NCI-H2227 (cell line): ENCODE measurements at regions not wholly inside any gene's neighbourhood (a gene's known extent, or its start where the extent isn't known, plus 50 kb on each side); places are given as distances from the start of the nearest gene placed in this dataset.

Source experiments
- DNase-seq: peaks from one replicate; lab custom pipeline; 2025; ENCODE audit not compliant: unreplicated experiment; lab: John Stamatoyannopoulos, UW

DNA sequence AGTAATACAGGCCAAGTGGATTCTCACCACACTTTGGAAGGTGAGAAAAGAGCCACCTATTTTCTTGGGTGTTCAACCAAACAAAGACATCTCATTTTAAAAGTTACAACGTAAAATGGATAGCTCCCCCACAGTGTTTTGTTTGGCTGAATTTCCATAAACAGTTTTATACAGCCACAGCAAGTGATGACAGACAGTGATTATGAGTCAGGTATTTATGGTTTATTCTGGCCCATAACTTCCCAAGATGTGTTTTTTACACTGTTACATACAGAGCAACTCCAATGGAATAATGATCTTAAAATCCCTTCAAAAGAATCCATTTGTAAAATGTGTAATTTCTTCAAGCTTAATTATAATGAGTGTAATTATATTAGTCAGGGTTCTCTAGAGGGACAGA lies 421.3 kb downstream of the TLE1 start:
- no peak for DNase-seq

DNA sequence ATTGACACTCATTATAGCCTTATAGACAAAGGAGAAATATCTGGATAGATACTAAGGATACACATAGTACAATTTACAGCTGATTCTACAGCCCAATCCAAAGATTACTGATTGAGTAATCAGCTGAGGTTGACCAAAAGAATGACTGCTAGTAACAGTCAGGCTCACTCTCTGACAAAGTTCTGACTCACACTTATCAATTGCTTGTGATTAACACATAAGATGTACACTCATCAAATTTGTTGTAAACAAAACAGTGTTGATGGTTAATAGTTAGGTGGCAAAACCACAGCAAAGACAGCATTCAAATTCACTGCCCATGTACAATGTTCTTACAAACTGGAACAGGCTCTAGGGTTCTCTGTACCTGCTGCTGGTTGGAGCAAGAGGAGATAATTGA lies 422.7 kb downstream of the TLE1 start:
- DNase-seq = no peak

DNA sequence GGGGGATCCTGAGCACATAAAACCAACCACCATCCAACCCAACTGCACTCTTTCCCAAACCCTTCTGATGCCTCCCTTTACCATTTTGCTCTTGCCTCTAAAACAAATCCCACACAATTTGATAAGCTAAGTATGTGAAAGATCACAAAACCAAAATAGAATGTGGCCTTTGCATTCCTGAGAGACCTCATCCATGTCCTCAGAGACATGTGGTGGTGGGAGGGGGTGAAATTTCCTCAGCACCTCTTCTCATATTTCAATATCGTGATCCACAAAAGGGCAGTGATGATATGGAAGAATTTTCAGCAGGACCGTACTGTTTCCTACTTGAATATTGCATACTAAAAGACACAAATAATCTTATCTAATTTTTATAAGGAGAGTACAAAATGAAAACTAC lies 423.3 kb downstream of the TLE1 start:
- DNase-seq = no peak

DNA sequence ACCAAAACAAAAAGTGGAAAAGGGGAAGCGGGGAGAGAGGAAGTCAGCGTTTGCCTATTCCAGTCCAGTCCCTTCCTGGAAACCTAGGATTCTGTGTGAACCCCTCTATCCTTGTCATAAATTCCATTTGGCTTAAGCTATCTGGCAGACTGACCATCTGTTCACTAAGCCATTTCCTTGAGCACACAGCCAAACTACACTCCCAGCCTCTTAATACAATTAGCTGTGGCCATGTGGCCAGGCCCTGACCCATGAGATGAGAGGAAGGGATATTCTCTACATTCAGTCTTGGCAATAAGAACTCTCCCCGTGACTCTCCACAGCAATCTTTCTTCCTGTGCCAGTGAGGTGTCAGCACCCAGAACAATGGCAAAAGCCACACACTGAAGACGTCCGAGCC lies 424.8 kb downstream of the TLE1 start:
- no peak for DNase-seq

DNA sequence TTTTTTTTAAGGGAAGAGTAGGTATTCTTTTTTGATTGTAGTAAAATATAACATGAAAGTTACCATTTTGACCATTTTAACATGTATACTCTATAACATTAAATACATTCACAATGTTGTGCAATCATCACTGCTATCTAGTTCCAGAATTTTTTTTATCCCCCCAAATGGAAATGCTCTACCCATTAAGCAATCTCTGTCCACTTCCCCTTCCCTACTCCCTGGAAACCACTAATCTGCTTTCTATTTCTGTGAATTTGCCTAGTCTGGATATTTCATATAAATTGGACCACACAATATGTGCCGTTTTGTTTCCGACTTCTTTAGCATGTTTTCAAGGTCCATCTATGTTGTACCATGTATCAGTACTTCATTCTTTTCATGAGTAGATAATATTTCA lies 429.5 kb downstream of the TLE1 start:
- no peak for DNase-seq

DNA sequence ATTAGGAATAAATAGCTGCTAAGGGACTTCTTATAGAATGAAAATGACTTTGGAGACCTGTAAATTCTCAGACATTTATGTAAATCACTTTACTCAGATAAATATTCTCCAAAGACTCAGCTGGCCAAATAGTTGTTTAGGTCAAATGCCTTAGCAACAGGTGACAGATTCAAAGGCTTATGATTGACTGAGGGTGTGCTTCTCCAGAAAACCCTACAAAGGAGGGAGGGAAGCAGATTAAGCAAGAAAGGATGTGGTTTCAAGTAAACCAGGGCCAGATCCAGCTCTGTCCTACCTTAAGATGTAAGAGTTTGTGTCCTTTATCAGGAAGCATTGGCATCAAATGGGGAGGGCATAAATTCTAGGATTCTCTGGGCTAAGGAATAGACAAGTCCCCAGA lies 433.0 kb downstream of the TLE1 start:
- DNase-seq = no peak

DNA sequence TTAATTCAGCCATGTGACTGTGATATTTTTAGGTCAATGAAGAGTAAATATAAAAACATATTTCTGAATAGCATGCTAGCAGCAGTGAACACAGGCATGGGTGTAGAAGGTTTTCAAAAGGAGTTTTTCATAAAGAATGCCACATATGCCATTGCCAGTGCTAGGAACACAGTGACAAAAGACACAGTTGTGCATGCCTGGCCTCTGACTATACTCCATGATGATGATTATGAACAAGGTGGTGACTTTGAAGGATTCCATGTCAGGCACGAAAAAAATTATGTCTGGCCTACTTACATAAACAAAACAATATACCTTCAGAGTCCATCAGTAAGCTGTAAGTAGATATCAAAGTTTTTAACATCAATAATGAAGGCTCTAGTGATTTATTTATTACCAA lies 438.7 kb downstream of the TLE1 start:
- DNase-seq = no peak

DNA sequence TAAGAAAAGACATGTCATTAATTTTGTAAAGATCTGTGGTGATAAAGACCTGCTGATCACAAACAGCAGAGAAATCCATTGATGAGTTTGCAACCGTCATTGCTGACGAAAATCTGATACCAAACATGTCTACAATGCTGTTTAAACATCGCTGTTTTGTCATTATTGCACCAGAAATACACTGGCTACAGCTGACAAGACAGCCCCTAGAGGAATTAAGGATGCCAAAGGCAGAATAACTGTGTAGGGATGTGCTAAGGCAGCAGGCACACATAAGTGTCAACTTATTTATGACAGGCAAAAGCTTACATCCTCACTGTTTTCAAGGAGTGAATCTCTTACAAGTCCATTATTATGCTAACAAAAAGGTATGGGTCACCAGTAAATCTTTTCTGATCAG lies 439.3 kb downstream of the TLE1 start:
- no peak for DNase-seq

DNA sequence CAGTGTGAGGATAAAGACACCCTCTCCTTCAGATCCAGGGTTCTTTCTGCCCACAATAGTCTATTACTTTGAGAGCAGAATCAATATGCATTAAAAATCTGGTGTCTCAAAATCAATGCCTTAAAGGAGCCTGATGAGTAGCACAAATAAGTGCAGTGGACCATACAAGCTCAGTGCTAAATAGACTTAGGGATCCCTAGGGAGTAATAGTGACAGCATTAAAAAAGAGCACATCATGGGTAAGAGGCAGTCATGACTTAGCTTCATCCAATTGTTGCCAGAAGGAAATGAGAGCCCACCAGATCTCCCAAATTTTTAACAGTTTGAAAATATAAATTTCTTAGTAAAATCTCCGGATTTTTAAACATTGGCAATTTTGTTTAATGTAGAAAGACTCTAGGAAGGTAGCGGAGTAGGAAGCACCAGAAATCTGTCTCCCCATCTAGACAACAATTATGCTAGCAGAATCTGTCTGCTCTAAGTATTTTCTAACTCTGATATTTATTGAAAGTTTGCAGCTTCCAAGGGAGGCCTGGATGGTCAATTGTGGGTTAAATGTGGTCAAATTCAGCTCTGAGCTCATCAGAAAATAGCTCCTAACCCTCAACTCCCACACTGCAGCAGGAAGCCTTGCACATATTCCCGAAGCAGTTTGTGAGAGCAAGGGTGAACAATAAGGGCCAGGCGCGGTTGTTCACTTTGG lies 443.9 kb downstream of the TLE1 start:
- DNase-seq = no peak

DNA sequence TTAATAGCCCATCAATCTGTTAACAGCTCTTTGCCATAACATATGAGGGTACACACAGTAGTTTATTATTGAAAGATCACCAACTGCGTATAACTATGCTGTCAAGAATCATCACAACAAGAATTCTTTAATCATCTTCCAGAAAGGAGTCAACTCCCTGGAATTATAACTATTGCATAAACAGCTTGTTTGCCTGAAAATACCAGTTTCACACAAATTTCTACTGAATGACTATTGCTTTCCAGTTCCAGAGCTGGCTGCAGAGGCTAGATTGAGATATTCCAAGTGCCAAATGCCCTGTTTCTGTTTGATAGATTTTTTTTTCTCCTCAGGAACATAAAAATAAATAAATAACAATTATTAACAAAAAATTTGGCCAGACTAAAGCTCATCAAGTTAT lies 444.7 kb downstream of the TLE1 start:
- DNase-seq = no peak

DNA sequence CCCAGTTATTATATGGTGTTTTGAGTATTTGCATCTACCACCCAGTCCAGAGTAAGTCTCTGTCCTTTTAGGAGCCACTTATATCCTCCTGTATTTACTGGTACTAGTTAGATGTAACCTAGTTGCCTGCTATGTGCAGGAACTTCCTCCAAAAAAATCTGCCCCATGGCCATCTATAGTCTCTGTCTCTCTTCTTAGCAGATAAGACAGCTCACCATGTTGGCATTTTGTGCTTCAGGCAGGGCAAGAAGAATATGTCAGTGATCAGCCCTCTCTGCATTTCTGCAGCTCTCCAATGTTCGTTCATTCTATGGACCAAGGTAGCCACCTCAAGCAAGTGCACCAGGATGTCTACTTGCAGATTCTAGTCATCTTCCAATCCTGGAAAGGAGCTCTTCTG lies 446.5 kb downstream of the TLE1 start:
- DNase-seq = no peak

DNA sequence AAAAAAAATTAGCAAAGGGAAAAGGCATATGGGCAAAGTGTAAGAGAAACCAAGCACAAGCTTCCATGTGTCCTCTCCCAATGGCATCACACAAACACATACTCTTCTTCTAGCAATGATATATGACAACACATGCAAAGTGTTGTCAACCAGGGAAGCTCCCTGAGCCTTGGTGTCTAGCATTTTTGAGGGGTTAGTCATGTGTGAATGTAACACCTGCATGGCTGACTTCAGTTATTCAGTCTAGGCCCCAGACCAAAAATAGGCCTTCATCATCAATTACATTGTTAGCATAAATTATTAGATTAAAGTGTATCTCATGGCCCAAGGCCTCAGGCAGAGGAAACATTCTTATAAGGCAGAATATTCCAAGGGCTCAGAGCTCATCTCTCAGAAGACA lies 450.0 kb downstream of the TLE1 start:
- no peak for DNase-seq

DNA sequence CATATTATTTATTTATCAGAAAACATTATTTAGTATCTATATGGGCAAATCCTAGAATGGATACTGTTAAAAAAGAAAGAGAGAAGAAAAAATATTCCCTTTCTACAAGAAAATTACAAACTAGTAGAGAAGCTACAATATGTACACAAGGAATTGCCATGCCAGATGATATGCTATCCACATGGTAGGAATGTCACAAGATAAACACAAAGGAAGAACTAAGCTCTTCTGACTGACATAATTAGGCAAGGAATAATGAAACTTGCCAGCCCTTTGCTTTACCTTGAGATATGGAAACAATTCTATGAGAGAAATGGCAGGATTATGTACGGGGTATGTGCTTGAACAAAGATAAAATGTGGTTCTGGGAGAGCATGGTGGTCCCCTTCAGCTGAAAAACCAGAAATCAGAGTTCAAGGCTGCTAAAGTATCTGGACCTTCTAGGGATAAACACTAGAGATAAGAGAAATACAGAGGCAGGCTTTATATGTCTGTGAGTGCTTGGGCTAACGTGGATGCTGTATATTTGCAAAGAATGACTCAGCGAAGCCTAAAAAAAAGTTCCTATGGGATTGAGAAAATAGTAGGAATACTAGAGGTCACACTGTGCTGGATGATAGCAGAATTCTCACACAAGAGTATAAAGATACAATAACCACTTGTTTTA lies 451.6 kb downstream of the TLE1 start:
- no peak for DNase-seq

DNA sequence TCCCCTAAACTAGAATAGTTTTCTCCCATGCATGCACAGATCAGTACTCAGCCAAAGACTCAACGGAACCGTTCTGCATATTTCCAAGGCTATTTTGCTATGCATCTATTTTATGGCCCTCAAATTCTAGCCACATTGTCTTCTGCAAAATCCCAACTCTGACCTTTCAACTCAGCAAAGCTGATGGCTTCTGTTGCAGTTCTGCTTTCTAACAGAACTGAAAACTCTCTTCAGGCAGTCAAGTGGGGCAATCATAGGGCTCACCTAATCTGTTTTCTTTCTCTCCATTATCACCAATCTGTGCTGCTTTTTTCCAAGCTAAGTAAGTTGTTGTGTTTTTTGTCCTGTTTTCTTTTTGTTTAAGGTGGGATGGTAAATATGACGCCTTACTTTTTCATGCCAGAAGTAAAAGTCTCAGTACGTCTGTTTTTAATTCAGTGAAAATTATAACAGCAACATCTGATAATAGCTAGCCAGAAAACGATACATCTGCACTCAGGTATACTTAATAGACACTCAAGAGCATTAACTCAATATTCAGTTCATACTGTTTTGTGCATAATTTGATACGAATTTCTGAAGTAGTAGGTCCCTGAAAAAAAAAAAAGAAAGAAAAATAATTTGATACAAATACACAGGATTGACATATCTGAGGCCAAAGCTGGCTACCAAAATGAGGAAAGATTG lies 454.3 kb downstream of the TLE1 start:
- DNase-seq = peak; percentile 3

DNA sequence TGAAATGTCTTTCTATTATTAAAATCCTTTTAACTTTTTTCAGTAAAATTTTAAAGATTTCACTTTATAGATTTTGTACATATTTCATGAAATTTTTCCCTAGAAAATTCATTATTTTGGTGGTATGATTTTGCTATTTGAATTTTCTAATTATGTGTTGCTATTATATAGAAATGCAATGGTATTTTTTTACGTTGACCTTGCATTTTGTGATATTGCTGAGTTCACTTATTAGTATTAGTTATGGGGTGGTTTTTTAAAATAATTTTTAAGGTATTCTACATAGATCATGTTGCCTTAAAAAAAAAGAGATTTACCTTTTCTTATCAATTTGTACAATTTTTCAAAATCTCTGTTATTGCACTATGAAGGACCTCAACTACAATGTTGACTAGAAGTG lies 458.3 kb downstream of the TLE1 start:
- no peak for DNase-seq

DNA sequence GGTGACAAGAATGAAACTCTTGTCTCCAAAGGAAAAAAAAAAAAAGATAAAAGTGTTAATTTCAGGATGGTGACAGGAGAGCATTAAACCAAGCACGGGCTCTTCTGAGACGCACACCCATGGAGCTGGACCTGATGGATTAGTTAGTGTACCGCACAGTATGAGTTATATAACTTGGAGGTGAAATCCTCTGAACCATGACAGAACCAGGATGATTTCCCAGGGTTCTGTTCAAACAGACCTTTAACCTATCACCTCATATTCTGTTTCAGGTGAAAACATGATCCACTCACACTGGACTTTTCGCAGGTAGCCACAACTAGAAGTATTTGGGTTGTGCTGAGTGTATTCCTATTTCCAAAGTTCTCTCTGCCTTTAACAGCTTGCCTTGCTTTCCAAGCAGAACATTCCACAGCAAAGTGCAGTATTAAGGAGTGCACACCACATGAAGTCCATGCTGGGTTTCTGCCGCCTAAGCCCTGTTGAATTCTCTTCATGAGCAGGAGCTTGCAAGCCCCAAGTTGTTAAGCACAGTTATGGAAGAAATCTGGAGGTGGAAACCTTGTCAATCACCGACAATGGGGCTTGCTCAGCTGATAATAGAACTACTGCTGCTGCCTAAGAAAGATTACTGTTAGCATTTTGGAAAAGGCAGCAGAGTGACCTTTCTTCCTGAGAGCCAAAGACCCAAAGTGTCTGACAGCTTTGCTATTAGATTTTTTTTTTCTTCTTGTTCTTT lies 461.7 kb downstream of the TLE1 start:
- peak; percentile 69 for DNase-seq

DNA sequence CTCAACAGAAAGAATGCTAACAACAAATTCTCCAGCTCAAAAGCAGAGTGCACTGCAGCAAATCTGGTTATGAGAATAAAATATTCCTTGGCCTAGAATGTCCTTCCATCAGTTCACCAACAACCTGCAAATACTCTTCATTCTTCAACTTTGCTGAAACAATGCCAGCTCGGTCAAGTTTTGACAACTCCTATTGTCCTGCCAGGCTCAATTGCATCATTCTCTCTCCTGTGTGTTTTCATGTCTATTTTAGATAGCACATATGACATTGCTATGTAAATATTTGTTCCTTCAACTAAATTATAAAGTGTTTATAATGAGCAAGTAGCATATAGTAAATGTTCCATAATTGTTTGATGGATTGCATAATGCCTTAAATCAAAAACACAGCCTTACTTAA lies 463.8 kb downstream of the TLE1 start:
- no peak for DNase-seq

DNA sequence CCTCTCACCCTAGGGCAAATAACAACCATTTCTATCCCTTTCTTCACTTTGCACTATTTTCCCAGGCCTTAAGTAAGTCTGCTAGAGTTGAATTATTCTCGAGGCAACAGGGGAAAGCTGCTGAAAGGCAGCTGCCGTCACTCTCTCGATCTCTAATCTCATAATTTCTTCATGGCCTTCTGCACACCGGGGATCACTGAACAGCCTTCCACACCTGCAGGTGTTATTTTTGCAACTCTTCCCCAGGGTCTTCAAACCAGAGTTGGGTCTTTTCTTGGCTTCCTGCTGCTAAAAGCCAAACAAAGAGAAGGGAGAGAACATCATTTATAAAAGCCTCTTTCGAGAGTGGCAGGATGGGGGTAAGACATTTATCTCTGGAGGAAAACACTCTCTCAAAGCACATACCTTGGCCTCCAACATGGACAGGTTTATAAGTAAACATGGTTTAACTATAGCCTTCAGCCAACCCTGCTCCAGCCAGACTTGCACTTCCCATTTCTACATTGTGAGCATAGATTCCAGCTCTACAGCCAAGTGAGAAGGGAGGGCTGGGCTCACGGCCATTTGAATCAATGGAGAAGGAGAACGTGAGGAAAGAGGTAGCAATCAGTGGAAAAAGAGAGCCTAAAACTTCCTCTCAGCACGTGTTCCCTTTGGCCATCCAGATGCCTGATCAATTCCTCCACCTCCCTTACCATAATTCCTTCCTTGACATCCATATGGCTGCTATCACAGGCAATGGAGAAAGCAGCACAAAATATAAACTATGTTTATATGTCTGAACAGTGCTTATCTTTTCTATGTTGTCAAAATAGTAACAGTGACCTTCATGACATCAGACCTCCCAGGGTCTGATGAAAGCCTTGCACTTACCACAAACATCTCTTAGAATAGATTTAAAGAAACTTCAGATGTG lies 464.9 kb downstream of the TLE1 start:
- peak; percentile 34 for DNase-seq

DNA sequence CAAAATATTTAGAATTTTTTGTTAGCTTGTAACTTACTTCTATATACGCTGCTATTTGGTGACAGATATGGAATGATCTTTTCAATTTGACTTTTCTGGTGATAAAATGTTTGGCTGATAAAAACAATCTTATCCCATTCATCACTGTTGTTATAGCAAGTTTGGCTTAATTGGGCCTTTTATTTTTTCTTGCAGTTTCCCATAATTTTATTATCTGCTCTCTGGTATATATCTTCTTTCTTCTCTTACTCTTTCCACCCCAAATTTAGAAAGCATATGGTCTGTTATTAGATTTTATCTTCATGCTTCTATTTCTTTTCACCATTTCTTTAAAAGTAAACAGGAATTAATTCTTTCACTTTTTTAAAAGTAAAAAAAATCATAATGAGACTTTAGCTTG lies 474.4 kb downstream of the TLE1 start:
- no peak for DNase-seq

DNA sequence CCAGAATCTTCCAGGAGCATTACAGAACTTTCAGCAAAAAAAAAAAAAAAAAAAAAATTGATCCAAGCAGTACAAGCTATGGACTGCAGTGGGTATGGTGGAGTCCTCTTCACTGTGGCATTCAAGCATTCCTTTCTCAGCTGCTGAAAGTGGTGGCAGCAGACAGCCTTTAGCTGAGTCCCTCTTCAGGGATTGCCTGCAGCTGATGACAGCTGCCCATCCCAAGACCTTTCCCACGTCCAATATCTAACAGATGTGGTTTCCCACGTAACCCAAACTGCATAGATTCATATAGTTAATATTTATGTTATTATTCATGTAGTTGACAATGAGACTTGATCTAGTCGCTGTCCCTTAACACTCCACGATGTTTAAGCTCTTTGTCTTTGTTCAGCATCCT lies 475.9 kb downstream of the TLE1 start:
- DNase-seq = no peak

DNA sequence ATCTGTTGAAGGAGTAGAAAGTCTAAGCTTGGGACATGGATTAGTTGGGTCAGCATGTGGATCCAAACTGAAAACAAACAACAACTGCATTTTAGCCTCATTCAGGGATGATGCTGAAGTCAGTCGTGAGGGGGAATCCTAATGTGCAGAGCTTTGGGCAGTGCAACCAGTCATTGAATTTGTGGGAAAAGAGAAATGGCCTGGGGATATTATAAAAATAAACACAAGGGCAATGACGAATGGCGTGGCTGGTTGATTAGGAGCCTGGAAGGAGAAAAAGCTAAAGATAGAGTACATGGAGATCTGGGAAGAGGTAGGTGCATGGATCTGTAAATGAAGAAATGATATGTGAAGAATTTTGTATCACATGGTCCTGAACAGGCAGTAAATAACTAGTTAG lies 477.6 kb downstream of the TLE1 start:
- no peak for DNase-seq
